ENCODE measurements at regions not wholly inside any gene's neighbourhood (a gene's known extent, or its start where the extent isn't known, plus 50 kb on each side); places are given as distances from the start of the nearest gene placed in this dataset.

GRCh38 chr12:58767496-58767895, 152.8 kb downstream of the LRIG3 start:
- WGBS, 5 donors: 72 to 93% (median 76%) methylated on average over 2 of the region's 2 CpGs
- intact Hi-C loops (cut with DNase I; ENCODE audit: low total_unique reads): no loop called here

GRCh38 chr12:58773986-58774385, 146.3 kb downstream of the LRIG3 start:
- intact Hi-C loops (cut with DNase I; ENCODE audit: low total_unique reads): no loop called here
- Histone ChIP-seq H3K27me3 (replicated peaks in 1 of 7) (no peaks in the 10 kb centered on the region), H3K9me3 (peaks cover 0 to 15% (median 6%) of the 10 kb centered on the region in 8 donors), H3K4me3 (no peak overlapping the region), H3K27ac (no peak overlapping the region), H3K36me3 (no peaks in the 10 kb centered on the region), H3K4me1 (no peaks in the 10 kb centered on the region)
- no peak for DNase-seq
- TF ChIP-seq CTCF (IDR thresholded peaks at IDR 0.05 in 8 of 11, conservative IDR thresholded peaks at IDR 0.05 in 3 of 11): no peak
- TF ChIP-seq POLR2A (IDR thresholded peaks at IDR 0.05): no peak
- TF ChIP-seq POLR2AphosphoS5 (IDR thresholded peaks at IDR 0.05): no peak

More at GRCh38 chr12:58767496-58767895, 152.8 kb downstream of the LRIG3 start:
- no peaks in the 10 kb centered on the region for H3K27me3 ChIP-seq (replicated peaks in 1 of 7)
- DNase-seq: no peak
- H3K27ac ChIP-seq: no peak overlapping the region
- peaks cover 0 to 18% (median 10%) of the 10 kb centered on the region in 8 donors for H3K9me3 ChIP-seq
- TF ChIP-seq POLR2AphosphoS5 (IDR thresholded peaks at IDR 0.05) (no peak), POLR2A (IDR thresholded peaks at IDR 0.05) (no peak)
- H3K36me3 ChIP-seq: no peaks in the 10 kb centered on the region
- H3K4me1 ChIP-seq: no peaks in the 10 kb centered on the region
- H3K4me3 ChIP-seq: no peak overlapping the region

GRCh38 chr12:58774731-58775130, 145.6 kb downstream of the LRIG3 start:
- H3K9me3 ChIP-seq: peaks cover 0 to 8% (median 1%) of the 10 kb centered on the region in 8 donors
- no peak for DNase-seq
- intact Hi-C loops (cut with DNase I; ENCODE audit: low total_unique reads): no loop called here

GRCh38 chr12:58775396-58775795, 144.9 kb downstream of the LRIG3 start:
- Histone ChIP-seq H3K27me3 (replicated peaks in 1 of 7) (no peaks in the 10 kb centered on the region), H3K27ac (no peak overlapping the region), H3K4me3 (no peak overlapping the region), H3K4me1 (no peaks in the 10 kb centered on the region), H3K9me3 (peaks cover 0 to 10% (median 0%) of the 10 kb centered on the region in 8 donors), H3K36me3 (no peaks in the 10 kb centered on the region)
- no peak for DNase-seq
- WGBS, 5 donors: 72 to 89% (median 83%) methylated on average over 1 of the region's 1 CpG
- no peak for TF ChIP-seq POLR2A (IDR thresholded peaks at IDR 0.05)
- TF ChIP-seq POLR2AphosphoS5 (IDR thresholded peaks at IDR 0.05): no peak
- TF ChIP-seq CTCF (IDR thresholded peaks at IDR 0.05 in 8 of 11, conservative IDR thresholded peaks at IDR 0.05 in 3 of 11): no peak
- intact Hi-C loops (cut with DNase I; ENCODE audit: low total_unique reads): no loop called here

More at GRCh38 chr12:58774731-58775130, 145.6 kb downstream of the LRIG3 start:
- 41 to 78% (median 54%) methylated on average over 2 of the region's 2 CpGs for WGBS, 5 donors
- TF ChIP-seq CTCF (IDR thresholded peaks at IDR 0.05 in 8 of 11, conservative IDR thresholded peaks at IDR 0.05 in 3 of 11) (no peak), POLR2AphosphoS5 (IDR thresholded peaks at IDR 0.05) (no peak), POLR2A (IDR thresholded peaks at IDR 0.05) (no peak)
- H3K27me3 ChIP-seq (replicated peaks in 1 of 7): no peaks in the 10 kb centered on the region
- H3K4me1 ChIP-seq: no peaks in the 10 kb centered on the region
- H3K27ac ChIP-seq: no peak overlapping the region
- H3K36me3 ChIP-seq: no peaks in the 10 kb centered on the region
- no peak overlapping the region for H3K4me3 ChIP-seq

- intact Hi-C loops (cut with DNase I; ENCODE audit: low total_unique reads): no loop called here
- Histone ChIP-seq H3K4me1 (no peaks in the 10 kb centered on the region), H3K27me3 (replicated peaks in 1 of 7) (no peaks in the 10 kb centered on the region), H3K9me3 (peaks cover 0 to 10% (median 0%) of the 10 kb centered on the region in 8 donors), H3K27ac (no peak overlapping the region), H3K4me3 (no peak overlapping the region), H3K36me3 (no peaks in the 10 kb centered on the region)
- no peak for TF ChIP-seq POLR2AphosphoS5 (IDR thresholded peaks at IDR 0.05)
- no peak for TF ChIP-seq CTCF (IDR thresholded peaks at IDR 0.05 in 8 of 11, conservative IDR thresholded peaks at IDR 0.05 in 3 of 11)
- TF ChIP-seq POLR2A (IDR thresholded peaks at IDR 0.05): no peak
- DNase-seq: no peak
Observed at GRCh38 chr12:58776144-58776543, 144.2 kb downstream of the LRIG3 start.

Data from spleen (tissue), 11 donors.